LoVo (cell line): ENCODE measurements at regions not wholly inside any gene's neighbourhood (a gene's known extent, or its start where the extent isn't known, plus 50 kb on each side); places are given as distances from the start of the nearest gene placed in this dataset.
A peak's percentile ranks its signal among the peaks of the same experiment; 100 is the strongest.
"Not testable (repeated sequence)": the region's sequence is repeated elsewhere in the genome, so short reads cannot be mapped to it uniquely, and the experiment has no call there.

Experiments
- DNase-seq: peaks from one replicate; pipeline ENCODE4 v3.0.0-alpha.2; 2016; ENCODE audit warnings: low spot score

- no peak for DNase-seq
Measured at GRCh38 chr6:21710216-21710615, 116.7 kb downstream of the SOX4 start.

- DNase-seq: no peak
Measured at GRCh38 chr6:21710908-21711627, 117.5 kb downstream of the SOX4 start.

GRCh38 chr6:21712213-21712612, 118.7 kb downstream of the SOX4 start:
- no peak for DNase-seq

- DNase-seq: no peak
Measured at GRCh38 chr6:21713481-21713880, 119.9 kb downstream of the SOX4 start.

GRCh38 chr6:21715180-21715579, 121.6 kb downstream of the SOX4 start:
- no peak for DNase-seq

- DNase-seq: no peak
Measured at GRCh38 chr6:21722510-21722909, 129.0 kb downstream of the SOX4 start.

- no peak for DNase-seq
Measured at GRCh38 chr6:21726676-21727075, 133.1 kb downstream of the SOX4 start.

GRCh38 chr6:21728141-21728540, 134.6 kb downstream of the SOX4 start:
- no peak for DNase-seq

GRCh38 chr6:21729431-21729830, 135.9 kb downstream of the SOX4 start:
- no peak for DNase-seq

GRCh38 chr6:21730533-21730932, 137.0 kb downstream of the SOX4 start:
- DNase-seq: no peak

GRCh38 chr6:21731411-21732031, 138.0 kb downstream of the SOX4 start:
- DNase-seq: no peak

- not testable (repeated sequence) for DNase-seq
Measured at GRCh38 chr6:21732032-21732730, 138.6 kb downstream of the SOX4 start.

GRCh38 chr6:21732731-21733130, 139.2 kb downstream of the SOX4 start:
- no peak for DNase-seq

GRCh38 chr6:21733311-21733710, 139.8 kb downstream of the SOX4 start:
- DNase-seq: no peak

GRCh38 chr6:21734204-21734603, 140.7 kb downstream of the SOX4 start:
- no peak for DNase-seq

- no peak for DNase-seq
Measured at GRCh38 chr6:21738180-21739094, 144.9 kb downstream of the SOX4 start.

GRCh38 chr6:21739241-21739640, 145.7 kb downstream of the SOX4 start:
- no peak for DNase-seq

GRCh38 chr6:21739838-21740237, 146.3 kb downstream of the SOX4 start:
- DNase-seq: peak; percentile 52

GRCh38 chr6:21740376-21741124, 147.0 kb downstream of the SOX4 start:
- no peak for DNase-seq

- no peak for DNase-seq
Measured at GRCh38 chr6:21741221-21742109, 147.9 kb downstream of the SOX4 start.
